Epithelial cell of esophagus (primary cell): ENCODE measurements at regions not wholly inside any gene's neighbourhood (a gene's known extent, or its start where the extent isn't known, plus 50 kb on each side); places are given as distances from the start of the nearest gene placed in this dataset.

ENCODE experiments used
- DNase-seq: peaks from one replicate; pipeline ENCODE4 v3.0.0; 2010; ENCODE audit warnings: low read depth
- H3K4me3 ChIP-seq: 2 replicates; pipeline ENCODE4 v1.5.1; 2011; ENCODE audit warnings: mild to moderate bottlenecking, low read length, control low read depth
- TF ChIP-seq, protein P1 (sequence below): IDR thresholded peaks from 2 replicates; pipeline ENCODE4 v1.5.1; 2011; ENCODE audit warnings: low read depth, mild to moderate bottlenecking, low read length, control low read depth, inconsistent platforms; ENCODE audit not compliant: insufficient read depth; ENCODE audit errors: missing control alignments

DNA sequence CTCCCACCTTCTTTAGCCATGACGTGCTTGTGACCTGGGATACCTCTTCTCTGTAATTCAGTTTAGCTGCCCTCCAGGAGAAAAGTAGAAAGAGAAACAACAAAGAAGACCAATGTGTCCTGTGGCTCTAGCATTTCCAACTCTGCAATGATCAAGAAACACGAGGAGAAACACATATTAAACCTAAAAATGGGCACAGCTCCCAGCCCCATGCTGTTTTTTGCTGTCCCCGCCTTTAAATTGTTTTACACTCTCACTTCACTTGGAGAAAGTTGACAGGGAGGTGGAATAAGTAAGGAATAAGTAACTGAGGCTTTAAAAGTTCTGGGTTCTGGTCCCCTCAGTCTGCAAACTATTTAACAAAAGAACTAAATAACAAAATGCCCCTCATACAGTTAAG is 390.6 kb downstream of the TNS1 start:
- no peak overlapping the region for H3K4me3 ChIP-seq

DNA sequence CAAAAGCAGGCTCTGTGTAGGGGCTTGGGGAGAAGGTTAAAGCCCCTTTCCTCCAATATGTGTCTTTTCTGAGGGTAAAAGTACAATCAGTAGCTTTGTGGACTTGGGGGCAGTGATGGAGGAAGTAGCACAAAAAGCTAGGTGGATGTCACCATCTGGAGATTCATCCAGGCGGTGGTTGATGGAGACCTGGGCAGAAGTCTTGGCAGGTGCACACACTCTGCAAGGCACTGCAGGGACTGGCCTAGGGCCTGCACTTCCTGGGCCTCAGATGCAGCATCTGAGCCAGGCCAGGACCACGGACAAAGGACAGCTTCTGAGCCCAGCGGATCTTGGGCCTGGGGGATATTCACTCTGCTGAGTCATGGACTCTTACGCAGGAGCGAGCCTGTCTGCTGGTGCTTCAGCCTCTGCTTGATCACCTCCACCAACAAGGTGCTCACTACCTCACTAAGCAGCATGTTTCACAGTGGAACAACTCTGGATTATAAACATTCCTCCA is 391.1 kb downstream of the TNS1 start:
- DNase-seq = no peak
- TF ChIP-seq, protein P1, sequence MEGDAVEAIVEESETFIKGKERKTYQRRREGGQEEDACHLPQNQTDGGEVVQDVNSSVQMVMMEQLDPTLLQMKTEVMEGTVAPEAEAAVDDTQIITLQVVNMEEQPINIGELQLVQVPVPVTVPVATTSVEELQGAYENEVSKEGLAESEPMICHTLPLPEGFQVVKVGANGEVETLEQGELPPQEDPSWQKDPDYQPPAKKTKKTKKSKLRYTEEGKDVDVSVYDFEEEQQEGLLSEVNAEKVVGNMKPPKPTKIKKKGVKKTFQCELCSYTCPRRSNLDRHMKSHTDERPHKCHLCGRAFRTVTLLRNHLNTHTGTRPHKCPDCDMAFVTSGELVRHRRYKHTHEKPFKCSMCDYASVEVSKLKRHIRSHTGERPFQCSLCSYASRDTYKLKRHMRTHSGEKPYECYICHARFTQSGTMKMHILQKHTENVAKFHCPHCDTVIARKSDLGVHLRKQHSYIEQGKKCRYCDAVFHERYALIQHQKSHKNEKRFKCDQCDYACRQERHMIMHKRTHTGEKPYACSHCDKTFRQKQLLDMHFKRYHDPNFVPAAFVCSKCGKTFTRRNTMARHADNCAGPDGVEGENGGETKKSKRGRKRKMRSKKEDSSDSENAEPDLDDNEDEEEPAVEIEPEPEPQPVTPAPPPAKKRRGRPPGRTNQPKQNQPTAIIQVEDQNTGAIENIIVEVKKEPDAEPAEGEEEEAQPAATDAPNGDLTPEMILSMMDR = no peak
- H3K4me3 ChIP-seq = no peak overlapping the region

More for the DNA sequence above, 390.6 kb downstream of the TNS1 start:
- TF ChIP-seq, protein P1 = no peak
- no peak for DNase-seq

GRCh38 chr2:217611056-217611455 is 391.7 kb downstream of the TNS1 start:
- TF ChIP-seq, protein P1 = no peak
- no peak for DNase-seq
- no peak overlapping the region for H3K4me3 ChIP-seq

DNA sequence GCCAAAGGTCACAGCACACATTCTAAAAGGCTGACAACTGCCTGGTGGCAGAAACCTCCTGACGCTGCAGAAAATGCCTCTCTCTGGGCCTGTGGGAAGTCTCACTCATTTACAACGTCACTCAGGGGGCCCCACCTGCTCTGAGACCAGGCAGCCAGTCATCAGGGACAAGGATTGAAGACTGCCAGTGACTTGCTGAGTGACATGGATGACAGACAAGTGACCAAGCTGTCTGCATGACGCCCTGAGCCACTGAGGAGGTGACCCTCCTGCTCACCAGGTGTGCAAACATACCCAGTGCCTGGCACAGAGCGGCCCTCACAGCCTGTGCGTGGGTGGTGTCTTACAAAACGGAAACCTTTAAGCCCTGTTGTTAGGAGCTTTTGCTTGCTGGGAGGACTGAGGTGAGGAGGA is 392.4 kb downstream of the TNS1 start:
- DNase-seq = peak; percentile 1
- H3K4me3 ChIP-seq = no peak overlapping the region

DNA sequence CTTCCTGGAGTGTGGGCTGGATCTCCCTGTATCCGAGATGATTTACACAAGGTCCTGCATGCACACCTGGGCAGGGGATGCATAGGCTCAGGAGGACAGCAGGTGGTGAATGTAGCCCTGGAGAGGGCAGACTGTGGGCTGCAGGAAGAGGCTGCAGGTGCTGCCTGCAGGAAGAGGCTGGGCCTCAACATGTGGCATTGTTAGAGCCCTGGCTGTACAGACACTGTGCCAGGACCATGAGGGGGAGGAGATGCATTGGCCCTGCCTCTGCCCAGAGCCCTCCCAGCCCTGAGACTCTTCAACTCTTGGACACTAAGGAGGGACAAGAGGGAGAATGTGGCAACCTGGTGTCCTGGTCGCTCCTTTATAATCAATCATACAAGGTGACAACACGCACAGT is 392.8 kb downstream of the TNS1 start:
- no peak for DNase-seq
- TF ChIP-seq, protein P1 = no peak
- H3K4me3 ChIP-seq = no peak overlapping the region

More for the DNA sequence above, 392.4 kb downstream of the TNS1 start:
- TF ChIP-seq, protein P1 = no peak

GRCh38 chr2:217606296-217606695 is 396.5 kb downstream of the TNS1 start:
- no peak for DNase-seq
- no peak overlapping the region for H3K4me3 ChIP-seq
- TF ChIP-seq, protein P1 = no peak

DNA sequence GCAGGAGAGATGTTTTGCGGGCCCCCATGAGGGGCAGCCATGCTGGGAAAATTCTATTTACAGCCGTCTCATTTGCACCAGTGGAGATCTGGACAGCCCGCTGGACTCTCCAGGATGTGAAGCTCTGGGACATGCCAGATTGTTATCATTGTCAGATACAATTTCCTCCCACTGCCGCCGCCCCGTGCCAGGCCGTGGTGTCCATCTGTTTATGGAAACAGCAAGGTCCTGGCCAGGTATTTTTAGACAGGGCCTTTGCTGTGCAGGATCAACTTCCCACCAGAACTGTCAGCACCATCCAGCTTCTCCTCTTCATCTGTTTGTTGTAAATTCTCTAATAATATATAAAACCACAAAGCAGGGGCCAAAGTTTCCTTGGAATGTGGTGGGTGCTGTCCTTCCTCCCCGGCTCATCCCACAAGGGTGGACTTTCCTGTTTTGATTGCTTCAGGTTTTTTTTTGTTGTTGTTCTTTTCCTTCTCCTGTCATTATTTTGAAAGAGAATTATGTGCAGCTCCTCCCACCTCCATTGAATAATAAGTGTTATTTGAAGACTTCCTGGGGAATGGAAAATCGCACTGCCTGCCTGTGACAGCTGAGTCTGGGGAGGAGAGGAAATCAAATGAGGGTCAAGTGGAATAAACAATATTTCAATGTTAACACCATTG is 398.1 kb downstream of the TNS1 start:
- no peak overlapping the region for H3K4me3 ChIP-seq
- DNase-seq = no peak
- TF ChIP-seq, protein P1 = no peak
